HL-60 (cell line): ENCODE measurements at regions not wholly inside any gene's neighbourhood (a gene's known extent, or its start where the extent isn't known, plus 50 kb on each side); places are given as distances from the start of the nearest gene placed in this dataset.

Source experiments
- CTCF ChIP-seq: IDR thresholded peaks from one replicate; pipeline ENCODE4 v1.5.1; 2011; ENCODE audit warnings: low read length, control low read depth, inconsistent platforms; ENCODE audit not compliant: insufficient read depth
- POLR2AphosphoS5 ChIP-seq: IDR thresholded peaks from 2 replicates; pipeline ENCODE4 v1.6.1; 2012; ENCODE audit warnings: low read depth
- SPI1 ChIP-seq: IDR thresholded peaks from 2 replicates; pipeline ENCODE4 v1.6.1; 2012; ENCODE audit warnings: low read depth, mild to moderate bottlenecking, borderline replicate concordance

DNA sequence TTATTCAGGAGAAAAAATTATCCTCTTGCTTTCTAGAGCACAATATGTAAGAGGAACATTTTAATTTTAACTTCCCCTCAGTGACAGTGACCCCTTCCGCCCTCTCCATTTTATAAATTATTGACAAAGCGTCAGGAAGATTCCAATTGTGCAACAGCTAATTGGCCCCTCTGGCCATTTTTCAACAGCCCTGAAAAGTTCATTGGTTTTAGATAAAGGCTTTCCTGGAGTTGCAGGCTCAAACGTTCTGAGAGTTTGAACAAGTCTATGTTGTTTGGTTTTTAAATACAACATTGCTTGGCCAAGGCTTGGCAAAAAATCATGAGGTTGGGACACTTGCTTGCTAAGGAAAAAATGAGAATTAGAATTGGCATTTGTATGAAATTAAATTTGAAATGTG lies 422.2 kb upstream of the ANKRD30A start:
- no peak for TF ChIP-seq POLR2AphosphoS5
- TF ChIP-seq CTCF: no peak
- no peak for TF ChIP-seq SPI1
